GM19455 (cell line): ENCODE measurements at regions not wholly inside any gene's neighbourhood (a gene's known extent, or its start where the extent isn't known, plus 50 kb on each side); places are given as distances from the start of the nearest gene placed in this dataset.

Source experiments
- ATAC-seq: cut with Tn5 transposase; IDR thresholded peaks from one replicate; pipeline ENCODE4 v1.9.1; 2021; ENCODE audit not compliant: unreplicated experiment

- ATAC-seq = no peak
These were observed 1391.1 kb downstream of the FSTL5 start for GRCh38 chr4:160772668-160773067.

DNA sequence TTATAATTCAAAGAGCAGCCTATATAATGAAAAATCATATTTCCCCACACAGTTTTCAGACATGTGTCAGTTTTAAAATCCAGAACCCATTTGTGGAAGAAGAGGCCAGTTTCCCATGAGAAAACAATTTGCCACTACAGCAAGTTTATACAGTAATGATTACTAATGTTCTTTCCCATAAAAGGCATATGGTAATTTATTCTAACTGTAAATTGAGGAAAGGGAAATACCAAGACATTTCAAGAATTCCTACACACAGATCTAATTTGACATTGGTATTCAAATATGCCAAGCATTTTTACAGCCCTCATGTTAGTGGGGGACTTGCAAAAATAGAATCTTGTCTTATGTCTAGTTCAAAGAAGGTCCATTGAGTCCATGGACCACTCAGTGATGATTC lies 1368.6 kb downstream of the FSTL5 start:
- no peak for ATAC-seq

DNA sequence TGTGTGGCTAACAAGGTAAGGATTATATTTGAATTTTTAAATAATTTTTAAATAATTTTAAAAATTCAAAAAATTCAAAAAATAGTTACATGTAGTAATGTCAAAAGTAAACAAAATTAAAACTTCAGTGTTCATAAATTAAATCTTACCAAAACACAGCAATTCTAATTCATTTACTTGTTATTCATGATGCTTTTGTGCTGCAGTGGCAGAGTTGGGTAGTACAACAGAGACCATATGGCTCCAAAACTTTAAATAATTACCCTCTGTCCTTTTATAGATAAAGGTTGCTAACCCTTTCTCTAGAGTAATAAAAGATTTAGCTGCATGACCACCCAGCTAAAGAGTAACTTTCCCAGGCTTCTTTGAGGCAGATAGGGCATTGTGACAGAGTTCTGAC lies 1355.6 kb downstream of the FSTL5 start:
- no peak for ATAC-seq

- no peak for ATAC-seq
These were observed 1354.2 kb downstream of the FSTL5 start for GRCh38 chr4:160809576-160809975.

DNA sequence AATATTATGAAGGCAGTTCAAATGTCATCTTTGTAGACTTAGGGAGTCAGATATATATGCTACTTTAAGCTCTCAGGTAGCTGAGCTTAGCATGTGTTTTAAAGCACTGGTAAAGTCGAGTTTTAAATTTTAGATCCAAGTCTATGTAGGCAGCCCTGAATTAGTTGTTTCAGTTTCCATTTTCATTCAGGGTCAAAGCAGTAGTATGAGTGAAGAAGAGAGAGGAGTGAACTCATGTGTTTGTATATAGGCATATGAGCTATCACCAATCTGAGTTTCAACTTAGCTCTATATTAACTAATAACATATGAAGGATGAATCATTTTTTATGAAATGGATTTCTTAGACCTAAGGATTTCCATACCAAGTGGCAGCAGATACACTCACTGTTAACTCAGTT lies 1353.4 kb downstream of the FSTL5 start:
- no peak for ATAC-seq

- no peak for ATAC-seq
These were observed 1352.9 kb downstream of the FSTL5 start for GRCh38 chr4:160810941-160811340.

GRCh38 chr4:160811956-160812355 lies 1351.8 kb downstream of the FSTL5 start:
- ATAC-seq = no peak

GRCh38 chr4:160814726-160815125 lies 1349.1 kb downstream of the FSTL5 start:
- no peak for ATAC-seq

DNA sequence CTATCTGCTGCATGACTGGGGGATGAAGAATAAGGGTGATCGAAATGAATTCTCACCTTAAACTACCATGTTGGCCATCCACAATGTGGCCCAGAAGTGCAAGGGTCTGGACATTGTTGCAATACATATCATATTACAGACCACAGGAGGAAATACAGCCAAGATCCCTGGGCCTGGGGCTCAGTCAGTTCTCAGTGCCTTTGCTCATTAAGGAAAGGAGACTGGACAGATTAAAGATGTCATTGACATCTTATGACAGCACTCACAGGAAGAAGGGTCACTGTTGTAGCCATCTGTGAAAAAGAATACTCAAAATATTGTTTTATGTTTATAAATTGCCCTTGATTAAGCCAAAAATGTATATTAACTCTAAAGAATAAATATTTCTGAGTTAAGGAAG lies 1345.2 kb downstream of the FSTL5 start:
- no peak for ATAC-seq

GRCh38 chr4:160819791-160820190 lies 1344.0 kb downstream of the FSTL5 start:
- ATAC-seq = no peak

GRCh38 chr4:160824481-160824880 lies 1339.3 kb downstream of the FSTL5 start:
- ATAC-seq = no peak

DNA sequence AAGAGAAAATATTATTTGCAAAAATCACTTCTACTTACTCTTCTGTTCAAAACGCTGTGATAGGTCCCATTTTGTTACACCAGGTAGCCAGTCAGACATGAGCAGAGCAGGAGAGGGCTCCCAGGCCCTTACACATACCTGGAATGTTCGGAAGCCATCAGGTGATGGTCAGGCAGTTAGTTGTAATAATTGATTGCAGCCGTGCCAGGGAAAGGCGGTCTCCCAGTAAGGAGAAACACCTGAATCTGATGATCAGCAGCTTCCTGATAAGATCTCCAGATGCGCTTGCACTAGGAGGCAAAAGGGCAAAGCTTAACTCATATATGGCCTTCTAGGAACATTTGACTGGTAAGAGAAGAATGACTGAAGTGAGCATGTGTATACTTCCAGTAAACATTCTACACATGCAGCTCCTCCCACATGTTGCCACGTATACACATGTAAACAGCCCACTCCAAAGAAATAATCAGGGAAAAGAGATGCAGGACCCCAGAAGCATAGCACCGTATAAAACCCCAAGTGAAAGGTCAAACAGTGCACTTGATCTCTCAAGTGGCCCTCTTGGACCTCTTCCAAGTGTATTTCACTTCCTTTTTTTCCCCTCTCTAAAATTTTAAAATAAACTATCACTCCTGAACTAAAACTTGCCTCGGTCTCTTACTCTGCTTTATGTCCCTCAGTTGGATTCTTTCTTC lies 1338.0 kb downstream of the FSTL5 start:
- no peak for ATAC-seq

DNA sequence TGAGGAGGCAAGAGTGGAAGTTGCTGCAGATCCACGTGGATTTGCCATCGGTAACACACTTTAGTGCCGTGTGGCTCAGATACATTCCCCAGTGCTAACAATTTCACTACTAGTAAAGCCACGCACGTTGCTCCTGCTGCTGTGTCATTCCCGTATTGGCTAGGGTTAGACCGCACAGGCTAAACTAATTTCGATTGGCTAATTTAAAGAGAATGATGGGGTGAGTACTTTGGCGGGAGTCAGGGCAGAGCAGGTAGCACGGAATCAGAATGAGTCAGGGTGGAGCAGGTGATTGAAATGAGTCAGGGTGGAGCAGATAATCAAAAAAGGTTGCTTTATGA lies 1337.5 kb downstream of the FSTL5 start:
- no peak for ATAC-seq

GRCh38 chr4:160831165-160831922 lies 1332.5 kb downstream of the FSTL5 start:
- ATAC-seq = no peak

GRCh38 chr4:160835789-160836188 lies 1328.0 kb downstream of the FSTL5 start:
- no peak for ATAC-seq

DNA sequence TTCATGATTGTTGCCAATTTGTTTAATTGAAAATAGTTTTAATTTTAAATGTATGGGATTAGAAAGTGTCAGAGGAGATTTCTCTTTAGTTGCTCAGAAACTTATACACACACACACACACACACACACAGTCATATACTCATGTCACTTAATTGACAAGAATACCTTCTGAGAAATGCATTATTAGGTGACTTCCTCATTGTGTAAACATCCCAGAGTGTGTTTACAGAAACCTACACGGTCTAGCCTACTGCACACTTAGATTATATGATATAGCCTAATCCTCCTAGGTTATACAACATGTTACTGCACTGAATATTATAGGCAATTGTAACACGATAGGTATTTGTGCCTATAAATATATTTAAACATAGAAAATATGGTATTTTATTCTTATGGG lies 1327.4 kb downstream of the FSTL5 start:
- ATAC-seq = no peak

- ATAC-seq = no peak
These were observed 1317.7 kb downstream of the FSTL5 start for GRCh38 chr4:160846121-160846520.

- ATAC-seq = no peak
These were observed 1316.6 kb downstream of the FSTL5 start for GRCh38 chr4:160847228-160847627.

GRCh38 chr4:160848489-160848888 lies 1315.3 kb downstream of the FSTL5 start:
- no peak for ATAC-seq

- no peak for ATAC-seq
These were observed 1314.7 kb downstream of the FSTL5 start for GRCh38 chr4:160848901-160849760.

DNA sequence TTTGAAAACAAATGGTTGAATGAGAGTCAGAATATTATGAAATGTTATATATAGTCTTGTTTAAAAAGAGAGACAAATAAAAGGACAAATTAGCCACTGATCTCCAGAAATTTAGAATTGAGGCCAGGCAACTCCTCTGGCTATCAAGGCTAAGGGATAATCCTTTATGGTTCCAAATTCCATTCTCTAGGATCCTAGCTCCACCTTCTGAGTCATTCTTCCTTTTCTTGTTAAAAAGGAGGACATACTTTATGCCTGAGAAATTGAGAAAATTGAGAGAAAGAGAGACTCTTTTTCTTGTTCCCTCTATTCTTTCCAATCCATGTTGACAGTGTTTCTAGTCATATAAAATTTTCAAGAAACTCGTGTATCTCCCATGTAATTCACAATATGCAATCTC lies 1299.5 kb downstream of the FSTL5 start:
- no peak for ATAC-seq

DNA sequence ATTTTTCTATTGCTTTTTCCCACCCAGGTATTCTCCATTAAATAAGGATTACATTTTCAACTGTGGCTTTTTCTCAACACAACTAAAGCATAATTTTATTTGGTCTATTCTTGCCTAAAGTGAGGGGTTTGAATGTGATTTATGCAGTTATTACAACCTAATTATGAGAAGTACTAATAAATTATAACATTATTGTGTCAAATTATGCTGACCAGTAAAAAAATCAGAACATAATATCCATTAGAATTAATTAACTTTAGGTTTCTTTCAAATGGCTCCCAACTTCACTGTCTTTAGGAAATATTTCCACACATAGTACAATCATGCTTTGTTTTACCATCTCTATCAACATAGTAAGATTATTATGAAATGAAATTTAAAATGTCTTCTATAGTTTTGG lies 1293.9 kb downstream of the FSTL5 start:
- ATAC-seq = no peak
